Activated naive CD8-positive, alpha-beta T cell treated with anti-CD3 and anti-CD28 coated beads for 36 hours (primary cell): ENCODE measurements at regions not wholly inside any gene's neighbourhood (a gene's known extent, or its start where the extent isn't known, plus 50 kb on each side); places are given as distances from the start of the nearest gene placed in this dataset.
"Not testable (repeated sequence)": the region's sequence is repeated elsewhere in the genome, so short reads cannot be mapped to it uniquely, and the experiment has no call there.

Experiments used
- DNase-seq: peaks from one replicate; pipeline ENCODE4 v3.0.0; 2021
- H3K27ac Mint-ChIP-seq: one replicate; pipeline ENCODE4 v1.8.0; 2022; ENCODE audit warnings: mild to moderate bottlenecking, moderate library complexity, mixed read lengths
- H3K27me3 Mint-ChIP-seq: one replicate; pipeline ENCODE4 v1.8.0; 2022; ENCODE audit warnings: mild to moderate bottlenecking, mixed read lengths
- H3K36me3 Mint-ChIP-seq: one replicate; pipeline ENCODE4 v1.8.0; 2021; ENCODE audit warnings: mild to moderate bottlenecking, mixed read lengths
- H3K4me1 Mint-ChIP-seq: one replicate; pipeline ENCODE4 v1.8.0; 2021; ENCODE audit warnings: mixed read lengths
- H3K4me3 Mint-ChIP-seq: one replicate; pipeline ENCODE4 v1.8.0; 2022; ENCODE audit warnings: mild to moderate bottlenecking, moderate library complexity, mixed read lengths
- H3K9me3 Mint-ChIP-seq: one replicate; pipeline ENCODE4 v1.8.0; 2022; ENCODE audit warnings: mixed read lengths

DNA sequence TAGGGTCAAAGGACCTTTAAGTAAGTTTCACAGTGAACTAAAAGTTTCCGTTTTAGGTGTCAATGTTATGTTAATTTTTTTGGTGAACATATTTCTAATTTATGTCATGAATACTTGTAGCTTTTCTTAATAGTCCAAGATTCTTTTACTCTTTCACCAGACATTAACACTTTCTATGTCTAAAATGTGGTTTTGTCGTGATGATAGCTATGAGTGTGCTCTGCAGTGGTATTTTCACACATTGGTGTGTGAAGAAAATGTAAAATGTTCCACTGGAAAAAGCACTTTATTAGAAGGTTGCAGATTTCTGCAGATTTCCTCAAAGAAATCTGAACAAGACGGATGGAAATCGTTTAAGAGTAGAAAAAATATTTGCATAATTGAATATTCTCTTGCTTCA is 561.0 kb upstream of the ANKRD30A start:
- Mint-ChIP-seq H3K27me3 (no peaks in the 10 kb centered on the region), H3K4me3 (no peak overlapping the region), H3K27ac (no peak overlapping the region), H3K36me3 (no peaks in the 10 kb centered on the region), H3K4me1 (no peaks in the 10 kb centered on the region), H3K9me3 (peaks cover 5% of the 10 kb centered on the region)
- no peak for DNase-seq

DNA sequence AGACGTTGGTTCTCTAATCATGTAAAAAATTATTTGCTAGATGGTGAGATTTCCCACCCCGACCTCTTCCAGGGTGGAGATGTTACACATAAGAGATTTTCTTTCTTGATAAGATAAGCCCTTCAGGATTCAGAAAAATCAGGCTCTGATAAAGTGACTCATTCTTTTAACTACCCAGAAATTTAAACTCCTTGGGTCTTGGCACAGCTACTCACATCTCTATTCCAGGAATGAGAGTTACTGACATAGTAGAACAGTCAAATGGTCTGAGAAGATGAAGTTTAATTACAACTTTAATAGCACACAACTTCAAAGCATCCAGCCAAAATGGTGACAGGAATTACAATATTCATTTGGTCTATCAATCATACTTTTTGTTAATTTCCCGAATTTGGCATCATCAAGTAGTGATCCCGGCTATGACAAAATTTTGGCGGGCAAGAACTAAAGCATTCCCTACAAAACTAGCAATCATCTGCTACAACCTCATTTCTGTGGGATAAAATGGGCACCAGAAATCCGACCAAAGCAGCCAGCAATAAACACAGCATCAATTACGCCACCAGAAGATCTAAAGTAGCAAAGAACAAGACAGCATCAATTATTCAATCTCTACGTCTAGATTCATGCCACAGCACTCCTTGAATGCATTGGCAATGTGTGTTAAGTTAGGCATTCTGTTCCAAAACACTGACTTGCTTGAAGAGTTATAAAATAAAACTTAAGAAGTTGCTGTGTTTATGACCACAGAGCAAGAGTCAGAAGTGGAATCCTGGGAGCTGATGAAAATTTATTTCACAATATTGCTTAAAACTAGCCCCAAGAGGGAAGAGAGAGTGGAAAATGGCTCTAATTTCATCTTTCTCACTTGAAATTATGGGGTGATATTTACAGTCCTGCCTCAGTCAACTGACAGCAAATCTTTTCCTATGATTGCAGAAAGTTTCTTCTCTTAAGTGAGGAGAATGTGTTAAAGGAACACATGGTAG is 565.7 kb upstream of the ANKRD30A start:
- Mint-ChIP-seq H3K36me3 (no peaks in the 10 kb centered on the region), H3K4me1 (no peaks in the 10 kb centered on the region), H3K27ac (no peak overlapping the region), H3K27me3 (no peaks in the 10 kb centered on the region), H3K4me3 (no peak overlapping the region), H3K9me3 (no peaks in the 10 kb centered on the region)
- DNase-seq: no peak

DNA sequence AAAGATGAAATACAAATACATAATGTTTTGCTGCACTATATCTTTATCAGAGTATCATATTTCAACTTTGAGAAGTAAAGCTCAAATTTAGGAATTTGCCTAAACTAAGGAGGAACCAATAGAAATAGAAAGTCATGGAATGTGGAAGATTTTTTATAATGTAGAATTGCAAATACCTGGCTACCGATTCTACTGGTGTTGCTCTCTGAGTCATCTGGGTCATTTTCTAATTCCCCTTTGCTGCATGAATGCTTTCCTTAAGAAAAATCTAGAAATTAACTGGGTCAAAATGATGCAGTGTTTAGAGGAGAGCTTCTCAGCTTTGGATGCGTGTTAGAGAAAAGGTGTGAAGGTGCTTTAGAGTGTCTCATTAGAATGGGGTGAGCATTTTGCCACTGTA is 568.9 kb upstream of the ANKRD30A start:
- DNase-seq: no peak
- Mint-ChIP-seq H3K9me3 (peaks cover 2% of the 10 kb centered on the region), H3K27ac (no peak overlapping the region), H3K27me3 (no peaks in the 10 kb centered on the region), H3K4me1 (no peaks in the 10 kb centered on the region), H3K36me3 (no peaks in the 10 kb centered on the region), H3K4me3 (no peak overlapping the region)

DNA sequence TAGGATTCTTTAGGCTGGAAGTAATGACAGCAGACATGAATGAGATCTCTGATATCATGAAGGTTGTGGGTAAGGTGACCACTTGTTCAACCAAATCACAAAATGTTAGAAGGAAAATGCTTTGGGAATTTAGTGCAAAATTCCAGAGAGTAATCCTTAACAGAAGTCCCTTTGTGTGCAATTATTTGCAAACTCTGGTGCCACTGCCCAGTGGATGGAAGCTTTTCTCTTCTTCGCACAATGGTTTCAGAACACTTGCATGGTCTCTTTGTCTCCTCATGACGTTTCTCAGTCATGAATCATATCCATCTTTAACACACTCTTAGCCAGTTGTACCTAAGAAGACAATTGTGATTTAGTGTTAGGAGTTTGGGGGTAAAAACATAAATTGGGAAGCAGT is 570.4 kb upstream of the ANKRD30A start:
- H3K36me3 Mint-ChIP-seq: no peaks in the 10 kb centered on the region
- no peak overlapping the region for H3K4me3 Mint-ChIP-seq
- no peaks in the 10 kb centered on the region for H3K4me1 Mint-ChIP-seq
- no peaks in the 10 kb centered on the region for H3K27me3 Mint-ChIP-seq
- H3K9me3 Mint-ChIP-seq: peaks cover 2% of the 10 kb centered on the region
- DNase-seq: no peak
- H3K27ac Mint-ChIP-seq: no peak overlapping the region

DNA sequence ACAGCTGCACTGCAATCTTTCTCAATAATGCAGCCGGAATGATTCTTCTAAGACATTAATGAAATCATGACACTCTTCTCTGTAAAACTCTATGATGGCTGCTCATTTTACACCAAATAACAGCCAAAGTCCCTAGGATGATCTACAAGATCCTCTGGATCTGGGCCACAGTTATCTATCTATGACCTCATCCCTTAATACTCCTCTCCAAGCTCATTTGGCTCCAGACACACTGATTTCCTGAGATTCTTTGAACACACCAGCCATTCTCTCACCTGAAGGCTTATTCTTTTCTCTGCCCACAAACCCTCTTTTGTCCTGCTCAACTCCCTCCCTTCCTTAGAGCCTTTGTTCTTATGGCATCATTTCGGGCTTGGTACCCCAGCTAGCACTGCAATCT is 577.4 kb upstream of the ANKRD30A start:
- Mint-ChIP-seq H3K27me3 (no peaks in the 10 kb centered on the region), H3K4me1 (no peaks in the 10 kb centered on the region), H3K9me3 (peaks cover 2% of the 10 kb centered on the region), H3K4me3 (no peak overlapping the region), H3K27ac (no peak overlapping the region), H3K36me3 (no peaks in the 10 kb centered on the region)
- no peak for DNase-seq

DNA sequence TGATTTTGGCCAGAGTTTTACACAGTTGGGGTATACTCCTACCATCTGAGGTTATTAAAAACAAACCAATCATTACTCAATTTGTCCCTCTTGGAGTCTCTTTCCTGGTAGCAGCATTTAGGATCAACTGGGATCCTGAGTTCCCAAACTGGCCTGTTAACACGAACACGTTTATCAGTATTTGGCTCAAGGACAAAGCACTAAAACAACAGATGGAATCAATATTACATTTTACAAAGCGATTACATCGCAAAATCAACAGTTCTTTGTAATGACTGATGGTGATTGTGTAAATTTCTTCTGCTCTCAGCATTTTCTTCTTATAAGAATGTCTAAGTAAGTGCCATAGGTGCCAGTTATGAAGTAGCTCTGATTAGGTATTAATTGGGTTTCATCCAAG is 582.9 kb upstream of the ANKRD30A start:
- Mint-ChIP-seq H3K27me3 (no peaks in the 10 kb centered on the region), H3K4me3 (no peak overlapping the region), H3K4me1 (no peaks in the 10 kb centered on the region), H3K36me3 (no peaks in the 10 kb centered on the region), H3K9me3 (no peaks in the 10 kb centered on the region), H3K27ac (no peak overlapping the region)
- no peak for DNase-seq

DNA sequence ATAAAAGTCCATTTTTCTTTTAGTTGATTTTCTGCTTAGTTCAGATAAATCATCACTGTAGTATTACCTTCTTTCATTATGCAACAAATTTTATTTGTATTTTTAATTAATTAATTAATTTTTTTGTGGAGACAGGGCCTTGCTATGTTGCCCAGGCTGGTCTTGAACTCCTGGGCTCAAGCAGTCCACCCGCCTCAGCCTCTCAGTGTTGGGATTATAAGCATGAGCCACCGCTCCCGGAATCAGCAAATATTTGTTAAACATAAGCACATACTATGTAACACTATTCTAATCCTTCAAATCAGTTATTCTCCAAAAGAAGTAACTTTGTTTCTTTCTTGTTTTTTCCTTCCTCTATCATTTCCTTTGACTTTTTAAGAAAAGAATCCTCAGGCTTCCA is 584.8 kb upstream of the ANKRD30A start:
- DNase-seq: no peak
- Mint-ChIP-seq H3K36me3 (no peaks in the 10 kb centered on the region), H3K4me3 (no peak overlapping the region), H3K27ac (no peak overlapping the region), H3K9me3 (no peaks in the 10 kb centered on the region), H3K27me3 (no peaks in the 10 kb centered on the region), H3K4me1 (no peaks in the 10 kb centered on the region)

DNA sequence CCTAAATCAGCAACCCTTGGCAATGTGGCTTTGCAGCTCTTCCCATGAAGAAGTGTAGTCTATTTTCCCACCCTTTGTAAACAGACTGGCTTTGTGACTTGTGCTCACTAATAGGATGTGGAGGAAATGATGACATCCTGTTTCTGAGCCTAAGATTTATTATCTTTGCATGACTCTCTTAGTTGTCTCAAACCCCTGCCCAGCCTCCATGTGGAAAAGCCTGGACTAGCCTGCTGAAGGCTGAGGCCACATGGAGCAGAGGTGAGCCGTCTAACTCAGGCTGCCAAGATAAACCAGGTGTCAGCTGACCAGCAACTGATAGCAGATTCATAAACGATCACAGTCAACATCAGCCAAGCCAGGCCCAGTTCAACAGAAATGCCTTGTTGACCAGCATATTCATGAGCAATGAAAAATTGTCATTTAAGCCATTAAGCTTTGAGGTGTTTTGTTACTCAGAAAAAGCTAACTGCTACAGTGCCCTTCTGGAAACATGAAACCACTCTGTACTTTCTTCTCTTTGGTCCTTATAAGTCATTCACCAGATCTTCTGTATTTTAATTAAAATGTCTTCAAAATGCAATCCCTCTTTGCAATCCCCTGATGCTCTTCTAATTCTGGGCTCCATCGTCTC is 586.3 kb upstream of the ANKRD30A start:
- no peaks in the 10 kb centered on the region for H3K36me3 Mint-ChIP-seq

DNA sequence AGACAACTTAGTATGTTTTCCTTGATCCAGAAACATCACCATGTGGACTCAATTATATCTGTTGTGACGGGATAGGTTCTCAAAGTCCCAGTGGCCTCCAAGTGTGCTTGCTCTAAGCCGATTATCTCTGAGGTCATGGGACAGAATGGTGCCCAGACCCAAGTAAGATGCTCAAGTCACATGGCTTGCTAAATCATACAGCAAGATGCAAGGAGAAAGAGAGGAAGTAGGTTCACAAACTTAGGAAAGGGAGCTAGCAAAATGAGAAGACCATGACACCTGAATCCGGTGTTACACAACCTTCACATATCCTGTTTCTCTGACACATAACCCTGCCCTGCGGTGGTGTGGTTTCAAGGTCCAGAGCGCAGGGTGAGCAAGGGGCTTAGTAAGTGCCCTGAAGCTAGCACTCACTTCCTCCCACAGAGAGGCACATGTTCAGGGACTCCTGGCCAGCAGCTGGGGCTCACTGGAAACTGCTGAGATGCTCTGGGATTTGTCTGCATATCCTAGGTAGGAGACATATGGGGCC is 590.9 kb upstream of the ANKRD30A start:
- Mint-ChIP-seq H3K4me1 (no peaks in the 10 kb centered on the region), H3K36me3 (no peaks in the 10 kb centered on the region), H3K9me3 (peaks cover 2% of the 10 kb centered on the region), H3K27me3 (no peaks in the 10 kb centered on the region), H3K4me3 (no peak overlapping the region), H3K27ac (no peak overlapping the region)
- DNase-seq: peak; percentile 1

More for the DNA sequence above, 586.3 kb upstream of the ANKRD30A start:
- Mint-ChIP-seq H3K27ac (no peak overlapping the region), H3K4me1 (no peaks in the 10 kb centered on the region), H3K4me3 (no peak overlapping the region), H3K27me3 (no peaks in the 10 kb centered on the region), H3K9me3 (no peaks in the 10 kb centered on the region)
- DNase-seq: no peak

DNA sequence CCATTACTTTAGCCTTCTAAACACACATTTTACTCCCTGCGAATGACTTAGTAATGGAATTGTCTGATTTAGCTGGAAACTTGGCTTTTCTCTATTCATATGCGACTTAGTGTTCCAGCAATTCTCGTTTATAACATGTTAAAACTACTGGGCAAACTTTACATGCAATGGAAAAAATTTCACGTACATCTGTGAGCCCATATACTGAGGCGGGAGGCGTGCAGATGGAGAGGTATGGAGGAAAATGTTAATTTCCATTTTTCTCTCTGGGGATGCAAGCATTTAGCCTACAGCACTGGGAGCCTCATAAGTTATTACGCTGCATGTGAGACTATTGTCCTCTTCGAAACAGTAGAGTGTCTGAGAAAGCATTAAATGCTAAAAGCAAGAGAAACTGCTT is 591.5 kb upstream of the ANKRD30A start:
- peaks cover 3% of the 10 kb centered on the region for H3K9me3 Mint-ChIP-seq
- H3K36me3 Mint-ChIP-seq: no peaks in the 10 kb centered on the region
- DNase-seq: no peak
- no peak overlapping the region for H3K27ac Mint-ChIP-seq
- no peak overlapping the region for H3K4me3 Mint-ChIP-seq
- H3K4me1 Mint-ChIP-seq: no peaks in the 10 kb centered on the region
- H3K27me3 Mint-ChIP-seq: no peaks in the 10 kb centered on the region

DNA sequence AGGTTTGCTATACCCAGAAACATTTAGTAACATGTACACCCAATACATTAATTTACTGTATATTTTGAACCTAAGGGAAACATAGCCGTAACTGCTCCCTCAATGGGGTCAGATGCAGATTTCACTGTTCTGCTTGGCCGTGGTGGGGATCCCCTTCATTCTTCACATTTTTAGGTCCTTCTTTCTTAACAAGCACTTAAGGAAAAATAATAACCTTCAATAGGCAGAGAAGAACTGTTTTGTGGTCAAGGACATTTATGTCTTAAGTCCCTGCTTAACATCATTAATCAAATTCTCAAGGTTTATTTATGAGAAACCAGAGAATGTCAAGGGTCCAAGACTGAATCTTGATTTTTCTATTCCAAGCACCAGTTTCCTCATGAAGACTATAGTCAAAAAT is 592.1 kb upstream of the ANKRD30A start:
- H3K9me3 Mint-ChIP-seq: peaks cover 3% of the 10 kb centered on the region
- no peaks in the 10 kb centered on the region for H3K27me3 Mint-ChIP-seq
- H3K4me1 Mint-ChIP-seq: no peaks in the 10 kb centered on the region
- H3K4me3 Mint-ChIP-seq: no peak overlapping the region
- no peaks in the 10 kb centered on the region for H3K36me3 Mint-ChIP-seq
- DNase-seq: no peak
- H3K27ac Mint-ChIP-seq: no peak overlapping the region

DNA sequence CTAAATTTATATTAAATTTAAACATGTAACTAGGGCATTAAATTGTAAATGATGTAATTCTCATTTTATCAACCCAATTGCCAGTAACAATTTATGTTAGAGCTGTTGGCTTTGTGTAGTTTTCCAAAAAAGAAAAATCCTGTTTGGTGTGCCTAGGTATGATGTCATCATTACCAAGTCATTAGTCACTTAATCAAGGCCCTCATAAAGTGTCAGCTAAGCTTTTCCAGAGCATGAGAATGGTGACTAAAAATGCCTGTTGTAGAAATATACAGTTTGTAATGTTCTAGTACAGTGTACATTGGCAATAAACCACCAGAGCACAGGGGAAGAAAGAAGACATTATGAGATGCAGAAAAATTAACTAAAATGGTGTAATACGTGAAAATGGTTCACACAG is 593.8 kb upstream of the ANKRD30A start:
- Mint-ChIP-seq H3K4me1 (no peaks in the 10 kb centered on the region), H3K9me3 (peaks cover 3% of the 10 kb centered on the region), H3K27me3 (no peaks in the 10 kb centered on the region), H3K27ac (no peak overlapping the region), H3K36me3 (no peaks in the 10 kb centered on the region), H3K4me3 (no peak overlapping the region)
- DNase-seq: no peak

DNA sequence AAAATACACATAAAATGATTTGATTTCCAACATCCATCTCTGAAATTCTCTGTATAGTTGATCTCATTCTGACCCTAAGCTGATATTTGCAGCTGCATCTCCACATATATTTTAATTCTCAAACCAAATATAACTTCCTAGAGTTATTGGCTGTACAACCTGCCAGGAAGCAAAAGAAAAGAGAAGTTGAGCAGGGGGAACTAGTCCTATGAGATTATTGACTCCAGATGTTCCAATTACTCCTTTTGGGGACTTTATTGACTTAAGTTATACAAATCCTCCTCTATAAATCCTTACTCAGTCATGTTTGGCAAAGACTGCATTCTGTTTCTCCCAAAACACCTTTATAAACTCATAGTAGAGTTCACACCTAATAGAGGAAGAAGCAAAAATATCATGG is 599.4 kb upstream of the ANKRD30A start:
- Mint-ChIP-seq H3K36me3 (no peaks in the 10 kb centered on the region), H3K27me3 (no peaks in the 10 kb centered on the region), H3K4me3 (no peak overlapping the region), H3K27ac (no peak overlapping the region), H3K9me3 (peaks cover 3% of the 10 kb centered on the region), H3K4me1 (no peaks in the 10 kb centered on the region)
- no peak for DNase-seq

DNA sequence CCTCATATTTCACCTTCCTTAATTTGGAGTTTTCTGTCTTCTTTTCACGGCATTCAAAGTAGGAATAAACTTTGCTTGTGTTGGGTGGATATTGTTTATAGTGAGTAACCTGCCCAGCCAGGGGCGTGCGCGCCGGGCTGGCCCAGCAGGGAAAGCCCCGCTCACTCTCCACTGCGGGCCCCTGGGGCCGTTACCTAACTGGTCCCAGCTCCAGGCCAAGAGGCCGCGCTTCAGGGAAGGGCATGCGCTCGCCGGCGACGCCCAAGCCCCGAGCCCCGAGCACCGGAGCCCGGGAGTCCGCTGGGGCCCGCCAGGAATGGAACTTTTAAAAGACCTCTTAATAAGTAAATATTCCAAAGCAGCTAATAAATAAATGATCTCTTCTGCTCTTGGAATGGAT is 601.3 kb upstream of the ANKRD30A start:
- not testable (repeated sequence) for H3K36me3 Mint-ChIP-seq, H3K4me1 Mint-ChIP-seq, H3K27me3 Mint-ChIP-seq, H3K27ac Mint-ChIP-seq, DNase-seq, H3K9me3 Mint-ChIP-seq, H3K4me3 Mint-ChIP-seq

DNA sequence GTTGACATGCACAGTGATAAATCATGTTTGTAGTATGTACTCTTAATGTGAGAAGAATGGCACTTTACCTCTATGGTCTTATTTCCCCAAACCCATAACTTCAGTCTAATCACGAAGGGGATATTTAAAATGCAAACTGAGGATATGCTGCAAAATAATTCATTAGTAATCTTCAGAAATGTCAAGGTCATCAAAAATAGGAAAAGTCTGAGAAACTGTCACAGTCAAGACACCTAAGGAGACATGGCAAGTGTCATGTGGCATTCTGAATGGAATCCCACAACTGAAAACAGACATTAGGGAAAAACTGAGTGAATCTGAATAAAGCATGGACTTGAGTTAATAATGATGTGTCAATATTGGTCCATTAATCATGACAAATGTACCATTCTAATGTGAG is 605.5 kb upstream of the ANKRD30A start:
- no peaks in the 10 kb centered on the region for H3K4me1 Mint-ChIP-seq
- H3K9me3 Mint-ChIP-seq: peaks cover 5% of the 10 kb centered on the region
- DNase-seq: no peak
- no peak overlapping the region for H3K4me3 Mint-ChIP-seq
- H3K36me3 Mint-ChIP-seq: no peaks in the 10 kb centered on the region
- H3K27ac Mint-ChIP-seq: no peak overlapping the region
- no peaks in the 10 kb centered on the region for H3K27me3 Mint-ChIP-seq

DNA sequence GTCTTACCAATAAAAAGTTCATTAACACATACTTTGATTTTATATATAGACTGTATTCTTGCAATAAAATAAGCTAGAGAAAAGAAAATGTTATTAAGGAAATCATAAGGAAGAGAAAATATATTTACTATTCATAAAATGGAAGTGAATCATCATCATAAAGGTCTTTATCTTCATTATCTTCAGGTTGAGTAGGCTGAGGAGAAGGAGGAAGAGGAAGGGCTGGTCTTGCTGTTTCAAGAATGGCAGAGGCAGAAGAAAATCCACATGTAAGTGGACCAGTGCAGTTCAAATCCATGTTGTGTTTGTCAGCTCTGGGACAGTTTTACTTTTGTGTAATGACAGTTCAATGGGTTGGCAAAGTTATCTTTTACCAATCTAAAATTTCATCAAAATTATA is 609.1 kb upstream of the ANKRD30A start:
- H3K27me3 Mint-ChIP-seq: no peaks in the 10 kb centered on the region
- no peak for DNase-seq
- no peak overlapping the region for H3K4me3 Mint-ChIP-seq
- H3K27ac Mint-ChIP-seq: no peak overlapping the region
- peaks cover 5% of the 10 kb centered on the region for H3K9me3 Mint-ChIP-seq
- H3K36me3 Mint-ChIP-seq: no peaks in the 10 kb centered on the region
- H3K4me1 Mint-ChIP-seq: no peaks in the 10 kb centered on the region
